Osteocyte (in vitro differentiated cells): ENCODE measurements at regions not wholly inside any gene's neighbourhood (a gene's known extent, or its start where the extent isn't known, plus 50 kb on each side); places are given as distances from the start of the nearest gene placed in this dataset.

Source experiments
- DNase-seq: peaks from one replicate; pipeline ENCODE4 v3.0.0; 2021; ENCODE audit warnings: mixed read lengths; ENCODE audit not compliant: unreplicated experiment; ENCODE audit errors: extremely low spot score
- H3K27ac Mint-ChIP-seq: one replicate; pipeline ENCODE4 v1.8.0; 2021; ENCODE audit warnings: mild to moderate bottlenecking, mixed read lengths; ENCODE audit not compliant: unreplicated experiment
- H3K27me3 Mint-ChIP-seq: one replicate; pipeline ENCODE4 v1.8.0; 2021; ENCODE audit warnings: mixed read lengths; ENCODE audit not compliant: unreplicated experiment
- H3K36me3 Mint-ChIP-seq: one replicate; pipeline ENCODE4 v1.8.0; 2021; ENCODE audit warnings: mixed read lengths; ENCODE audit not compliant: unreplicated experiment
- H3K4me1 Mint-ChIP-seq: one replicate; pipeline ENCODE4 v1.8.0; 2021; ENCODE audit warnings: mixed read lengths; ENCODE audit not compliant: unreplicated experiment
- H3K4me3 Mint-ChIP-seq: one replicate; pipeline ENCODE4 v1.8.0; 2021; ENCODE audit warnings: mild to moderate bottlenecking, moderate library complexity, mixed read lengths; ENCODE audit not compliant: unreplicated experiment
- H3K9me3 Mint-ChIP-seq: one replicate; pipeline ENCODE4 v1.8.0; 2021; ENCODE audit warnings: mixed read lengths; ENCODE audit not compliant: unreplicated experiment
- CTCF ChIP-seq: fragments of 200-600 bp; sonication (generic); IDR thresholded peaks from 2 replicates; pipeline ENCODE4 v1.5.0; 2021; ENCODE audit warnings: antibody characterized with exemption, mild to moderate bottlenecking, moderate library complexity

- H3K36me3 Mint-ChIP-seq: no peaks in the 10 kb centered on the region
- H3K27me3 Mint-ChIP-seq: no peaks in the 10 kb centered on the region
- H3K4me3 Mint-ChIP-seq: no peak overlapping the region
- peaks cover 10% of the 10 kb centered on the region for H3K4me1 Mint-ChIP-seq
- DNase-seq: no peak
- no peak overlapping the region for H3K27ac Mint-ChIP-seq
- H3K9me3 Mint-ChIP-seq: peaks cover 21% of the 10 kb centered on the region
- no peak for TF ChIP-seq CTCF
Measured at GRCh38 chrX:10797466-10797865, 177.1 kb upstream of the MID1 start.

DNA sequence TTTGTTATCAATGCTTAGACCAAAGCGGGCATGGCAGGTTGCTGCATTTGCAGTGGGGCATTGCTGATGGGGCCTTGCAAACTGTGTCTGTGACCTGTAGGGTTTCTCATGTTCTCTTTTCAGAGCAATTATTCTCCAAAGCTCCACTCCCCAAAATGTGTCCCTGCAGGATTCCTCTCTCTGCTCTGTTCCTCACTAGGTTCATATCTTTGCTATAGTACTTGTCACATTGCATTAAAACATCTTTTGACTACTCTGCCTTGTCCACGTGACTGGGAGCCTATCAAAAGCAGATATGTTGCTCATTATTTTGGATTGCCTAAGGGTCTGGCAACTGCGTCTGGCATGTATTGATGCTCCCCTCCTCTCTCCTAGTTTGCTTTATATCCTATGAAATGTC, 177.7 kb upstream of the MID1 start:
- Mint-ChIP-seq H3K27ac (no peak overlapping the region), H3K9me3 (peaks cover 21% of the 10 kb centered on the region), H3K4me1 (peaks cover 10% of the 10 kb centered on the region), H3K27me3 (no peaks in the 10 kb centered on the region), H3K4me3 (no peak overlapping the region), H3K36me3 (no peaks in the 10 kb centered on the region)
- TF ChIP-seq CTCF: no peak
- DNase-seq: no peak

DNA sequence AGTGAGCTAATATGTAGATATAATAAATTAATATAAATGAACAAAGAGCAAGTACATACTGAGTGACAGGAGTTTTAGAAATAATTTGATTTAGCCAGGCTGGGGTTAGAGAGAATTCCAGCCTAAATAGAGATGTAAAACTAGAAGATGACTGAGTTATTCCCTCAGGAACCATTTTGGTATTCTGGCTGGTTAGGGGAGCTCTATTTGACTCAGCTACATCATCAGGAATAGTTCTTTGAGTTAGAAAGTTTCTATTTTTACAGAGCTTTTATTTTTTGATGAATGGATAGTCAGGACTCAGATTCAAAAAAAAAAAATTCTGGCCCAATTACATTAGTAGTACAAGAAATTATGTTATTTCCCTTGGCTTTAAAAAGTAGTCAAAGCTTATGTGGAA, 180.4 kb upstream of the MID1 start:
- no peak for DNase-seq
- no peak for TF ChIP-seq CTCF
- Mint-ChIP-seq H3K27ac (no peak overlapping the region), H3K4me3 (no peak overlapping the region), H3K9me3 (peaks cover 18% of the 10 kb centered on the region), H3K4me1 (peaks cover 10% of the 10 kb centered on the region), H3K27me3 (no peaks in the 10 kb centered on the region), H3K36me3 (no peaks in the 10 kb centered on the region)

GRCh38 chrX:10811111-10811510, 190.7 kb upstream of the MID1 start:
- Mint-ChIP-seq H3K4me3 (no peak overlapping the region), H3K27ac (no peak overlapping the region), H3K4me1 (no peaks in the 10 kb centered on the region), H3K27me3 (no peaks in the 10 kb centered on the region), H3K9me3 (peaks cover 20% of the 10 kb centered on the region), H3K36me3 (no peaks in the 10 kb centered on the region)
- TF ChIP-seq CTCF: no peak
- DNase-seq: no peak

- H3K27ac Mint-ChIP-seq: no peak overlapping the region
- DNase-seq: no peak
- H3K4me3 Mint-ChIP-seq: no peak overlapping the region
- no peak for TF ChIP-seq CTCF
- peaks cover 19% of the 10 kb centered on the region for H3K9me3 Mint-ChIP-seq
- H3K36me3 Mint-ChIP-seq: no peaks in the 10 kb centered on the region
- H3K27me3 Mint-ChIP-seq: no peaks in the 10 kb centered on the region
- H3K4me1 Mint-ChIP-seq: no peaks in the 10 kb centered on the region
Measured at GRCh38 chrX:10813761-10814160, 193.4 kb upstream of the MID1 start.
